GM19351 (cell line): ENCODE measurements at regions not wholly inside any gene's neighbourhood (a gene's known extent, or its start where the extent isn't known, plus 50 kb on each side); places are given as distances from the start of the nearest gene placed in this dataset.
"Not testable (repeated sequence)": the region's sequence is repeated elsewhere in the genome, so short reads cannot be mapped to it uniquely, and the experiment has no call there.

Experiments
- ATAC-seq: cut with Tn5 transposase; IDR thresholded peaks from one replicate; pipeline ENCODE4 v1.9.1; 2021; ENCODE audit warnings: mild to moderate bottlenecking, moderate library complexity; ENCODE audit not compliant: unreplicated experiment

- no peak for ATAC-seq
Observed at GRCh38 chr5:17364987-17365810, 132.8 kb upstream of the TAF11L2 start.

GRCh38 chr5:17365811-17366138 lies 132.3 kb upstream of the TAF11L2 start:
- ATAC-seq = no peak

- no peak for ATAC-seq
Observed at GRCh38 chr5:17367256-17367840, 130.7 kb upstream of the TAF11L2 start.

- ATAC-seq = no peak
Observed at GRCh38 chr5:17370651-17371050, 127.4 kb upstream of the TAF11L2 start.

- ATAC-seq = peak; percentile 77
Observed at GRCh38 chr5:17373406-17373805, 124.6 kb upstream of the TAF11L2 start.

GRCh38 chr5:17373814-17374556 lies 124.0 kb upstream of the TAF11L2 start:
- ATAC-seq = peak; percentile 23

- ATAC-seq = no peak
Observed at GRCh38 chr5:17374973-17375742, 122.9 kb upstream of the TAF11L2 start.

GRCh38 chr5:17375886-17376285 lies 122.1 kb upstream of the TAF11L2 start:
- not testable (repeated sequence) for ATAC-seq

- ATAC-seq = no peak
Observed at GRCh38 chr5:17378346-17378997, 119.6 kb upstream of the TAF11L2 start.

GRCh38 chr5:17379100-17379951 lies 118.7 kb upstream of the TAF11L2 start:
- no peak for ATAC-seq

GRCh38 chr5:17381932-17382331 lies 116.1 kb upstream of the TAF11L2 start:
- no peak for ATAC-seq

GRCh38 chr5:17383526-17383925 lies 114.5 kb upstream of the TAF11L2 start:
- no peak for ATAC-seq

- no peak for ATAC-seq
Observed at GRCh38 chr5:17384181-17384580, 113.8 kb upstream of the TAF11L2 start.

- ATAC-seq = no peak
Observed at GRCh38 chr5:17388717-17389116, 109.3 kb upstream of the TAF11L2 start.

- ATAC-seq = no peak
Observed at GRCh38 chr5:17394086-17394485, 103.9 kb upstream of the TAF11L2 start.

GRCh38 chr5:17395106-17395880 lies 102.7 kb upstream of the TAF11L2 start:
- no peak for ATAC-seq

- ATAC-seq = peak; percentile 73
Observed at GRCh38 chr5:17396247-17396646, 101.8 kb upstream of the TAF11L2 start.

- ATAC-seq = peak; percentile 55
Observed at GRCh38 chr5:17398431-17398830, 99.6 kb upstream of the TAF11L2 start.
